Vagina (tissue), 2 donors: ENCODE measurements at regions not wholly inside any gene's neighbourhood (a gene's known extent, or its start where the extent isn't known, plus 50 kb on each side); places are given as distances from the start of the nearest gene placed in this dataset.

Source experiments
- DNase-seq, 2 donors: peaks; one replicate each; pipeline ENCODE4 v3.0.0-alpha.2; 2017; ENCODE audit errors: extremely low spot score in 2 of 2
- H3K27ac ChIP-seq: fragments of 200-600 bp; sonication (generic); one replicate; pipeline ENCODE4 v1.5.1; 2019
- H3K27me3 ChIP-seq: fragments of 200-600 bp; sonication (generic); one replicate; pipeline ENCODE4 v1.5.1; 2019
- H3K36me3 ChIP-seq, 2 donors: fragments of 200-600 bp; sonication (generic); one replicate each; pipeline ENCODE4 v1.5.1; 2017 to 2019
- H3K4me1 ChIP-seq: fragments of 200-600 bp; sonication (generic); one replicate; pipeline ENCODE4 v1.5.1; 2019
- H3K4me3 ChIP-seq, 2 donors: fragments of 200-600 bp; sonication (generic); 1 replicate in 1 of 2; 2 replicates in 1 of 2; pipeline ENCODE4 v1.5.1; 2016 to 2019
- H3K9me3 ChIP-seq: fragments of 200-600 bp; sonication (generic); one replicate; pipeline ENCODE4 v1.5.1; 2019
- POLR2A ChIP-seq, 2 donors: fragments of 450-650 bp; IDR thresholded peaks; one replicate each; pipeline ENCODE4 v1.6.1; 2017; ENCODE audit warnings: antibody characterized with exemption in 2 of 2, mild to moderate bottlenecking in 2 of 2, moderate library complexity in 2 of 2
- POLR2AphosphoS5 ChIP-seq, 2 donors: sonication (generic); formaldehyde crosslinking; IDR thresholded peaks; one replicate each; pipeline ENCODE4 v1.9.0; 2017; ENCODE audit warnings: antibody characterized with exemption in 2 of 2, mild to moderate bottlenecking in 2 of 2, low read depth in 1 of 2; ENCODE audit not compliant: insufficient read depth in 1 of 2
- intact Hi-C: fragments of 100-400 bp; cut with DNase I; formaldehyde crosslinking; loops from one replicate; pipeline ENCODE4 v1.15.1; 2023
- TF ChIP-seq, protein P1 (sequence below), 3 experiments: fragments of 450-650 bp in 2 of 3; fragments of 200-600 bp in 1 of 3; sonication (generic) in 1 of 3; IDR thresholded peaks; one replicate each; pipeline ENCODE4 v1.5.1; 2017 to 2019; ENCODE audit warnings: antibody characterized with exemption in 3 of 3, mild to moderate bottlenecking in 2 of 3, moderate library complexity in 2 of 3

- no peaks in the 10 kb centered on the region for H3K27me3 ChIP-seq
- H3K27ac ChIP-seq, result no peak overlapping the region
- no peaks in the 10 kb centered on the region for H3K4me1 ChIP-seq
- TF ChIP-seq POLR2AphosphoS5 (IDR thresholded peaks at IDR 0.05; ENCODE audit: insufficient read depth in 1 of 2, low read depth in 1 of 2) (no peak), POLR2A (IDR thresholded peaks at IDR 0.05) (no peak)
- TF ChIP-seq, protein P1, sequence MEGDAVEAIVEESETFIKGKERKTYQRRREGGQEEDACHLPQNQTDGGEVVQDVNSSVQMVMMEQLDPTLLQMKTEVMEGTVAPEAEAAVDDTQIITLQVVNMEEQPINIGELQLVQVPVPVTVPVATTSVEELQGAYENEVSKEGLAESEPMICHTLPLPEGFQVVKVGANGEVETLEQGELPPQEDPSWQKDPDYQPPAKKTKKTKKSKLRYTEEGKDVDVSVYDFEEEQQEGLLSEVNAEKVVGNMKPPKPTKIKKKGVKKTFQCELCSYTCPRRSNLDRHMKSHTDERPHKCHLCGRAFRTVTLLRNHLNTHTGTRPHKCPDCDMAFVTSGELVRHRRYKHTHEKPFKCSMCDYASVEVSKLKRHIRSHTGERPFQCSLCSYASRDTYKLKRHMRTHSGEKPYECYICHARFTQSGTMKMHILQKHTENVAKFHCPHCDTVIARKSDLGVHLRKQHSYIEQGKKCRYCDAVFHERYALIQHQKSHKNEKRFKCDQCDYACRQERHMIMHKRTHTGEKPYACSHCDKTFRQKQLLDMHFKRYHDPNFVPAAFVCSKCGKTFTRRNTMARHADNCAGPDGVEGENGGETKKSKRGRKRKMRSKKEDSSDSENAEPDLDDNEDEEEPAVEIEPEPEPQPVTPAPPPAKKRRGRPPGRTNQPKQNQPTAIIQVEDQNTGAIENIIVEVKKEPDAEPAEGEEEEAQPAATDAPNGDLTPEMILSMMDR (IDR thresholded peaks at IDR 0.05), result no peak
- H3K36me3 ChIP-seq, result no peaks in the 10 kb centered on the region
- no peaks in the 10 kb centered on the region for H3K9me3 ChIP-seq
- no peak overlapping the region for H3K4me3 ChIP-seq
- intact Hi-C loops, result no loop called here
- DNase-seq, result no peak
Measured at GRCh38 chr4:11881947-11882346, 453.3 kb upstream of the HS3ST1 start.

DNA sequence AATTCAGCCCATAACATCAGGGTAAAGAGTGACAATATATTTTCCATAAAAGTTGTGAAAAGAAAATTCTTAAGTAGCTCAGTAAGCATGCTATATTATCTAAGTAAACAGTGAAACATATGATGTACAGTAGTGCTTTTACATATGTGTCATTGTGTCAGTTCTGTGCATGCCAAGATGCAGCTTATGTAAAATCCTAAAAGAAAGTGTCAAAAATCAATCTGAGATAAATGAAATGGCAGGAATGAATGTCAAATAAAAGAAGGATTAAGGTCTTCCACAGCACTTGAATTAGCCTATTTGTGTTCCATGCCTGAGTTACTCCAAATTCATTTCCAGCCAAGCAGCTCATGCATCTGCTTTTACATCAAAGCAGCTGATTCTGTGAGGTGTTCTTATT is 452.7 kb upstream of the HS3ST1 start:
- no peak for TF ChIP-seq POLR2AphosphoS5 (IDR thresholded peaks at IDR 0.05; ENCODE audit: insufficient read depth in 1 of 2, low read depth in 1 of 2)
- TF ChIP-seq, protein P1 (IDR thresholded peaks at IDR 0.05), result no peak
- TF ChIP-seq POLR2A (IDR thresholded peaks at IDR 0.05), result no peak
- Histone ChIP-seq H3K4me1 (no peaks in the 10 kb centered on the region), H3K27ac (no peak overlapping the region), H3K27me3 (no peaks in the 10 kb centered on the region), H3K36me3 (no peaks in the 10 kb centered on the region), H3K4me3 (no peak overlapping the region), H3K9me3 (no peaks in the 10 kb centered on the region)
- intact Hi-C loops, result no loop called here
- no peak for DNase-seq

DNA sequence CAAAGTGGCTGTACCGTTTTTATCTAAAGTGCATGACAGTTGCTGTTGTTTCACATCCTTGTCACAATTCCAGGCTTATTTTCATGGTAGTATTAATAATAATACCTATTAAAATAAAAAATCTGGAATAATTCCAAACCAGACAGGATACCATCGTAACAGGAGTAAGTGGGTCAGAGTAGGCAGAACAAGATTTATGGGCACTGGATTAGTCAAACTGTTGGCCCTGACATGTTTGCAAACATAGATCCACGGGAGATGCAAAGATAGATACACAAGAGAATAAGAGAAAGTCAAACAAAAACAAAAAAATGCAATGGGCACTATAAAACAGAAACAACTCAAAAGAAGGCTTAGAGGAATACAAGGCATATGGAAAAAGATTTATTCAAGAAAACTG is 449.5 kb upstream of the HS3ST1 start:
- H3K4me1 ChIP-seq, result no peaks in the 10 kb centered on the region
- H3K27ac ChIP-seq, result no peak overlapping the region
- DNase-seq, result no peak
- no peak overlapping the region for H3K4me3 ChIP-seq
- no peaks in the 10 kb centered on the region for H3K9me3 ChIP-seq
- no peaks in the 10 kb centered on the region for H3K27me3 ChIP-seq
- TF ChIP-seq POLR2AphosphoS5 (IDR thresholded peaks at IDR 0.05; ENCODE audit: insufficient read depth in 1 of 2, low read depth in 1 of 2) (no peak), POLR2A (IDR thresholded peaks at IDR 0.05) (no peak)
- TF ChIP-seq, protein P1 (IDR thresholded peaks at IDR 0.05), result no peak
- H3K36me3 ChIP-seq, result no peaks in the 10 kb centered on the region
- intact Hi-C loops, result no loop called here

DNA sequence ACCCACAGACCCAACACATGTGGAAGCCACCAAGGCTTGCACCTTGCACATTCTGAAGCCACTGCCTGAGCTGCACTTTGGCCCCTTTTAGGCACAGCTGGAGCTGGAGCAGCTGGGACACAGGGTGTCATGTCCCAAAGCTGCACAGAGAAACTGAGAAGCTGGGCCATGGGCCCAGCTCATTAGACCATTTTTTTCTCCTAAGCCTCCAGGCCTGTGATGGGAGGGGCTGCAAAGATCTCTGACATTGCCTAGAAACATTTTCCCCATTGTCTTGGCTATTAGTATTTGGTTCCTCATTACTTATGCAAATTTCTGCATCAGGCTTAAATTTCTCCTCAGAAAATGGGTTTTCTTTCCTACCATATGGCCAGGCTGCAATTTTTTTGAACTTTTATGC is 447.4 kb upstream of the HS3ST1 start:
- no peaks in the 10 kb centered on the region for H3K4me1 ChIP-seq

DNA sequence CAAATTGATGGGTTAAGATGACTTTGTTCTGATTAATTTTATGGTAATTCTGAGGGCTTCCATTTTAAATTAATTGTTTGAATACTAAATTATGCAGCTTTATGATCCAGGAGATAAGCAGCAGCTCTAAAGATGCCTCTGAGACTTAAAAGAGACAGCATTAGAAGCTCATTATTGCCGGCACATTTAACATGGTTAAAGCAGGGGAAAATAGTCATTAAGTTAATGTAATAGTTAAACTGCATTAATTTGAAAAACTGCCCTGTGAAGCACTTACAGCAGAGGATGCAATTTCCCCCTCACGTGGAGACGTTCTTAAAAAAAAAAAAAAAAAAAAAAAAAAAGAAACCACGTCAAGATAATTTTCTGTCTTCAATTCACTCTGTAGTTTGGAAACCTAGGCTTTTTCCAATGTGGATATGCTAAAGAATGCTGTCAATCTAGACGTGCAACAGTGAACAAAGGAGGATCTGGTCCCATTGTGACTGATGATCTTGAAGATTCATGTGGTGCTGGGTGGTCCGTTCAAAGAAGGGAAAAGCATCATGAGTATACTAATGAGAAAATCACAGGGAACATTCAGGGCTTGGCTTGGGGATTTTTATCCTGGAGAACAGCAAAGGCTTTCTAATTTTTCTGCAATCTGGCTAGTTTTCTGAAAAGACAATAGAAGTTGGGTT is 440.6 kb upstream of the HS3ST1 start:
- no peak overlapping the region for H3K27ac ChIP-seq
- DNase-seq, result no peak
- no peaks in the 10 kb centered on the region for H3K36me3 ChIP-seq
- no peaks in the 10 kb centered on the region for H3K9me3 ChIP-seq
- no peaks in the 10 kb centered on the region for H3K27me3 ChIP-seq
- TF ChIP-seq POLR2A (IDR thresholded peaks at IDR 0.05), result no peak
- TF ChIP-seq, protein P1 (IDR thresholded peaks at IDR 0.05), result no peak
- no peak for TF ChIP-seq POLR2AphosphoS5 (IDR thresholded peaks at IDR 0.05; ENCODE audit: insufficient read depth in 1 of 2, low read depth in 1 of 2)
- intact Hi-C loops, result no loop called here
- H3K4me3 ChIP-seq, result no peak overlapping the region
- H3K4me1 ChIP-seq, result no peaks in the 10 kb centered on the region

More for the DNA sequence above, 447.4 kb upstream of the HS3ST1 start:
- TF ChIP-seq POLR2AphosphoS5 (IDR thresholded peaks at IDR 0.05; ENCODE audit: insufficient read depth in 1 of 2, low read depth in 1 of 2), result no peak
- no peak for TF ChIP-seq POLR2A (IDR thresholded peaks at IDR 0.05)
- TF ChIP-seq, protein P1 (IDR thresholded peaks at IDR 0.05), result no peak
- H3K27ac ChIP-seq, result no peak overlapping the region
- no peaks in the 10 kb centered on the region for H3K27me3 ChIP-seq
- H3K9me3 ChIP-seq, result no peaks in the 10 kb centered on the region
- no peak overlapping the region for H3K4me3 ChIP-seq
- intact Hi-C loops, result no loop called here
- H3K36me3 ChIP-seq, result no peaks in the 10 kb centered on the region
- DNase-seq, result no peak
